ENCODE measurements at regions not wholly inside any gene's neighbourhood (a gene's known extent, or its start where the extent isn't known, plus 50 kb on each side); places are given as distances from the start of the nearest gene placed in this dataset.

DNA sequence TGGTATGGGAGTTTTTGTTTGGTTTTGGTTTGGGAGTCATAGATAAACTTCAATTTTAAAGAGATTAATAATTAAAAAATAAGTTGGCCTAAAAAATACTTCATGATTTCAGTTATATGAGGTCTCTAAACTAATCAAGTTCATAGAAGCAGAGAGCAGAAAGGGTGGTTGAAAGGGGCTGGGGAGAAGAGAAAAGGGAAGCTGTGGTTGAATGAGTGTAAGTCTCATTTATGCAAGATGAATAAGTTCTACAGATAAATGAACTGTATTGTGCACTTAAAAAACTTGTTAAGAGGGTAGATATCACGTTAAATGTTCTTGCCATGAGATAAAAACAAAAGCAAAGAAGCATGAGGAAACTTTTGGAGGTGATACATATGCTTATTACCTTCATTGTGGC, 188.7 kb downstream of the NSUN3 start:
- TF ChIP-seq CTCF (conservative IDR thresholded peaks at IDR 0.05; ENCODE audit: low read depth in 2 of 2): no peak
- TF ChIP-seq EZH2 (IDR thresholded peaks at IDR 0.05; ENCODE audit: low read depth, unreplicated experiment): no peak
- TF ChIP-seq EZH2phosphoT487 (IDR thresholded peaks at IDR 0.05; ENCODE audit: unreplicated experiment): no peak
- TF ChIP-seq POLR2AphosphoS5 (IDR thresholded peaks at IDR 0.05; ENCODE audit: low read depth): no peak
- no peak for TF ChIP-seq REST (IDR thresholded peaks at IDR 0.05; ENCODE audit: unreplicated experiment)
- TF ChIP-seq JUNB (IDR thresholded peaks at IDR 0.05; ENCODE audit: unreplicated experiment): no peak

Data from GM23338 (cell line).